GM18951 (cell line): ENCODE measurements at regions not wholly inside any gene's neighbourhood (a gene's known extent, or its start where the extent isn't known, plus 50 kb on each side); places are given as distances from the start of the nearest gene placed in this dataset.

Source experiments
- POLR2A ChIP-seq: IDR thresholded peaks from 4 replicates; pipeline ENCODE4 v1.6.1; 2011; ENCODE audit warnings: mild to moderate bottlenecking; ENCODE audit not compliant: insufficient read length, insufficient read depth; ENCODE audit errors: extremely low read depth
- in situ Hi-C: fragments of 300-500 bp; cut with MboI; formaldehyde crosslinking; loops from one replicate; pipeline ENCODE4 v1.12.0; 2022; ENCODE audit warnings: low sequenced_read_pairs, mixed read lengths, inconsistent platforms; ENCODE audit not compliant: unreplicated experiment

GRCh38 chr16:51353055-51353454, 202.0 kb upstream of the SALL1 start:
- in situ Hi-C loops, result no loop called here
- TF ChIP-seq POLR2A, result no peak

GRCh38 chr16:51349626-51350025, 198.6 kb upstream of the SALL1 start:
- in situ Hi-C loops, result no loop called here
- TF ChIP-seq POLR2A, result no peak

- in situ Hi-C loops, result no loop called here
These were observed 192.3 kb upstream of the SALL1 start for GRCh38 chr16:51343411-51343810.

DNA sequence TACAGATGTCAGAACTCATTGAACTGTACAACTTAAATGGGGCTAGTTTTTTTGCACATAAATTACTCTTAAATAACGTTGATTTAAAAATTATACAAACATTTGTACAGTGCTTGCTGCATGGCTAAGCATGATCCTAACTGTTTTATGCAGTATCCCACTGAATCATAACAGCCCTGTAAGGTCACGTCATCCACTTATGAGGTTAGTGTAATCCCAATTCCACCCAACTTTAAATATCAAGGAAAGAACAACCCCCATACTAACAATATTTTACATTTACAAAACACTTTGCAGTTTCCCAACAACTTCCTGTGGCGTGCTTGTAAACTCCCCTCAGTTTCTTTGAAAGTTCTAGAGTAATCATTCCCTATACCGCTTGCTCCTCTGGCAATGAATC, 190.1 kb upstream of the SALL1 start:
- in situ Hi-C loops, result no loop called here
- no peak for TF ChIP-seq POLR2A

More at GRCh38 chr16:51343411-51343810, 192.3 kb upstream of the SALL1 start:
- TF ChIP-seq POLR2A, result no peak

DNA sequence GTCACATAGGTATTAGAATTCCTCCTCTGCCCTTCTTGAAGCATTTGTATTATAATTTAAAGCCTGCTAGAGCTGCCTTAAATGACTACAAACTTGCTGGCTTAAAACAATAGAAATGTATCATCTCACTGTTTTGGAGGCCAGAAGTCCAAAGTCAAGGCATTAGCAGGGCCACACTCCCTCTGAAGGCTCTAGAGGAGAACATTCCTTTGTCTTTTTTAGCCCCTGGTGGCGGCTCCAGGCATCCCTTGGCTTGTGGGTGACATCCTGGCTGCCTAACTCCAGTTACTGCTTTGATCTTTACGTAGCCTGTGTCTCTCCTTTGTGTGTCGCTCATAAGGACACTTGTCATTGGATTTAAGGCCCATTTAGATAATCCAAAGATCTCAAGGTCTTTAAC, 186.6 kb upstream of the SALL1 start:
- TF ChIP-seq POLR2A, result no peak
- in situ Hi-C loops, result no loop called here

DNA sequence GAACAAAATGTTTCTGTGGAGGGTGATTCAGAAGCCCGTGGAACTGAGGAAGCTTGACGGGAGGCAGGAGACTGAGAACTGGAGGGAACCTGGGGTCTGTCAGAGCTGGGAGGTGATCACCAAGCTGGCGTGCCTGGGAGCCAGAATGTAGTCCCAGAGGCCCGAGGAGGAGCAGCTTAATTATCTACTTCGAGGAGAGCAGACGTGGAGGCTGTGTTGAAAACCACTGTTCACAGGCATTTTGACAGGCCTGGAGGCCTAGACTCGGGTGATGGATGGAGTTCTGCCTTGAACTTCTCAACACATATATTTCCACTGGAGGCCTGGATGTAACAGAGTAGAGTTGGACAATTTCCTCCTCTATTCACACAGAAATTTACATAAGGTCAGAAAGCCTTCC, 177.7 kb upstream of the SALL1 start:
- in situ Hi-C loops, result no loop called here
- TF ChIP-seq POLR2A, result no peak

- no peak for TF ChIP-seq POLR2A
- in situ Hi-C loops, result no loop called here
These were observed 175.9 kb upstream of the SALL1 start for GRCh38 chr16:51327001-51327400.

DNA sequence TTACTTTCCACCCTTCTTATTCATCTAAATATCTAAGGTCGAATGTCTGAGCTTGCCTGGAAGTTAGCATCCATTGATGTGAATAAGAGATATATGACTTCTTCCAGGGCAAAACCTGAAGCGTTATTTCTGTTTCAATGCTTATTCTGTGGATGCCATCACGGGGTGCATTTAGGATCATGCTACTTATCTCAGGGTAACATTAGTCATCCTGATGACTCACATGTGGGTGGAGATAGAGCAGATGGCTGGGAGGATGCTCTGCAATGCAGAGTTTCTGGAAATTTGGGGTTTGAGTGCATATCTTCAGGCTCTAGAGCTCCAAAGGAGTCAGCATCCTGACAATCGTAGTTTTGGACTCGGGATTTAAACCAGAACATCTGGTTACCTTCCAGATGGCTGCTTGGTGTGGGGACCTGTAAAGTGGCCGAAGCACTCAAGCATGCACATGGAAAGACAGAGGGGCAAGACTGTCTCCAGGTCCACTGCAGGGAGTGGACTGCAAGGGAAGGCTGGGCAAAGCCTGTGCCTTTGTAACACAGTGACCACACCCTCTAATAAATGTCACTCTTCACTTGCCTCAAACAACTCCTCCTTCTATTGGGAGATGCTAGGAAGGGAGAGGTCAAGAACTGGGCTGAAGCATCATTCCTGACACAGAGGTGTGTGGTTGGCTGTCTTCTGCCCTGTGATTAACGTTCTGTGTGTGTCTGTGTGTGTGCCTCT, 175.2 kb upstream of the SALL1 start:
- in situ Hi-C loops, result no loop called here
- TF ChIP-seq POLR2A, result no peak

GRCh38 chr16:51321251-51321650, 170.2 kb upstream of the SALL1 start:
- TF ChIP-seq POLR2A, result no peak
- in situ Hi-C loops, result no loop called here

GRCh38 chr16:51317575-51317974, 166.5 kb upstream of the SALL1 start:
- in situ Hi-C loops, result no loop called here
- no peak for TF ChIP-seq POLR2A

DNA sequence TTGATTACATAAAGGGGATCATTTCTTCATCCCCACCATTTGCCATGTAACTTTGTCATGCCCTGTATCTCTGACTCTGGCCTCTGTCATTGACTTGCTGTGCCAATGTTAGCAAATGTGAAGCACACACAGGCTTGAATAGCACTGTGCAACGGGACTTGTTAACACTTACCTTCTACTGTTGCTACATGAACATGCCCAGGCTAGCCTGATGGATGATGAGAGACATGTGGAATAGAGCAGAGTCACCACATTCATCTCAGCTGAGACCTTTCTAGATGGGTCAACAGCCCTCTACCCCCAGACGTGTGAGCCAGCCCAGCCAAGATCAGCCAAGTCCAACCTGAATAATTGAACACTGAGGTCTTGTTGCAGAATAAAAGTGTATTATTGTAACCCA, 162.1 kb upstream of the SALL1 start:
- in situ Hi-C loops, result no loop called here
- no peak for TF ChIP-seq POLR2A

DNA sequence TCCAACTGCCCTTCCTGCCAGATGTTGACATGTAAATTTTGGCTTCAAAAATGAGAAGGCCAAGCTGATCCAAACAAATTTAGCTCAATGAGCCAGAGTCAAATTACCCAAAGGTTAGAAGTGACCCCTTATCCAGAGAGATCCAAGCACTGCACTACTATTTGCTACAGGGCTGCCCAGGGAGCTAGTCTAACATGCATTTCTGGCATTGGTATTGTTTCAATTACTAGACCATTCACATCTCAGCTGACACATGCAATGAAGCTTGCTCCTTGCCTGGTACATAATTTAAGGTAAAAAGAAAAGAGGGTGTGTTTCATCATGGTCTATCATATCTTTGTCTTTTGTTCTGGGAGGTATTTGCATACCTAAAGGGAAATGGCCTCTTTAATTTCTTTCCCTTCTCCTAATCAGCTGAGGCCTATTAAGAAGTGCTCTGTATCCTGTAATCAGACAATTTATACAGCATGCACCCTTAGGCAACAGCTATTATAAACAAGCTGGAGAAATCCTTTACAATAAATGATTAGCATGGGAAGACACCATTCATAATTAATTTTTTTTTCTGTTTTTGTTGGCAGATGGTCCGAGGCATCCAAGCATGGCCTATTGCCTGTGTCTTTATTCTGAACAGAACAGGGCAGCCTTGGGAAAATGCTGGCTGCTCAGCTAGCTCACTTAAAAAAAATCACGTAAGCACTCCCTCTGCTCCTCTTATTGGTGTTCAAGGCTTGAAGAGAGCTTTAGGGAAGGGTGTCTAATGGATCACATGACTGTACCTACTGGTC, 161.5 kb upstream of the SALL1 start:
- in situ Hi-C loops, result no loop called here
- TF ChIP-seq POLR2A, result no peak

DNA sequence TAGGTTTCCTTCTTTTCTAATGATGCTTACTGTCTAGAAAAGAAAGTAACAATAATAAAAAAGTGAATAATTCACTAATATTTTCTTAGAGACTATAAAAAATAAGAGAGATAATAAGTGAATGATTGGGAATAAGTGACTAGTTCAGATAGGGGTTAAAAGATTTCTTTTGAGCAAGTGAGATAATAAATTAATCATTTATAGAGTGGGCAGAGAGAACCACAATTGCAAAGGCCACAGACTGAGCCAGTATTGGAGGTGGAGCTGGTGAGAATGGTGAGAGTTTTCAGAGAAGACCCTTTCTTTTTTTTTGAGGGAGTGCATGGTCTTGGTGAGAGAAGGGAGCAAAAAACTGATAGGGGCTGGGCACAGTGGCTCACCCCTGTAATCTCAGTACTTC, 159.1 kb upstream of the SALL1 start:
- no peak for TF ChIP-seq POLR2A
- in situ Hi-C loops, result no loop called here

- in situ Hi-C loops, result no loop called here
- TF ChIP-seq POLR2A, result no peak
These were observed 156.0 kb upstream of the SALL1 start for GRCh38 chr16:51306886-51307595.

DNA sequence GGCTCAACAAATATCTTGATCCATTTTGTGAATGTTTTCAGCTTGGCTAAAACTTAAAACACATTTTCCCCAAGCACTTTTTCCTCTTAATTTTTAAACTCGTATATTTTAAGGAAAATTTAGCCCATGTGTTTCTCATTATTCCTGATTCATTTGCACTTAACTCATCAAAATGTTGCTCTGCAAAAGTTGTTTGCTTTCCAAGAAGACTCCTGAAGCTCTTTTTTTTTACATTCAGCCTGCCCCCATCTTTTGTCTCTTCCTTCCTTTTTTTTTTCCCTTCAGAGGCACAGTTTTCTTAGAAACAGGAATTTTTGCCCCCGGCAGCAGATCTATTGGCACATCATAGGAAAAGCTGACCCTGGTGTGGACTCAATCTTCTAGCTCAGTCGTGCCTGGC, 155.0 kb upstream of the SALL1 start:
- TF ChIP-seq POLR2A, result no peak
- in situ Hi-C loops, result no loop called here
